ENCODE measurements at regions not wholly inside any gene's neighbourhood (a gene's known extent, or its start where the extent isn't known, plus 50 kb on each side); places are given as distances from the start of the nearest gene placed in this dataset.
A peak's percentile ranks its signal among the peaks of the same experiment; 100 is the strongest.

- no peak for TF ChIP-seq POLR2A (IDR thresholded peaks at IDR 0.05; ENCODE audit: low read depth, low read length)
- no peak for TF ChIP-seq TAF1 (IDR thresholded peaks at IDR 0.05; ENCODE audit: low read depth, low read length)
- no peak for TF ChIP-seq POLR2AphosphoS5 (IDR thresholded peaks at IDR 0.05; ENCODE audit: low read depth, low read length)
- TF ChIP-seq POU2F2 (IDR thresholded peaks at IDR 0.05; ENCODE audit: low read depth, low read length) = no peak
- TF ChIP-seq PAX5 (IDR thresholded peaks at IDR 0.05; ENCODE audit: insufficient read depth, low read length, severe bottlenecking) = no peak
- TF ChIP-seq SPI1 (IDR thresholded peaks at IDR 0.05; ENCODE audit: low read depth, low read length) = no peak
- FAIRE-seq = no peak
- no peak for DNase-seq (ENCODE audit: insufficient read length, low spot score)
These were observed 90.3 kb upstream of the ZNF438 start for GRCh38 chr10:31121757-31122577.

GRCh38 chr10:31123946-31124345, 92.3 kb upstream of the ZNF438 start:
- no peak for FAIRE-seq
- DNase-seq (ENCODE audit: insufficient read length, low spot score) = no peak

GRCh38 chr10:31124852-31125251, 93.2 kb upstream of the ZNF438 start:
- DNase-seq (ENCODE audit: insufficient read length, low spot score) (no peak), FAIRE-seq (no peak)
- no peak for TF ChIP-seq POU2F2 (IDR thresholded peaks at IDR 0.05; ENCODE audit: low read depth, low read length)
- no peak for TF ChIP-seq PAX5 (IDR thresholded peaks at IDR 0.05; ENCODE audit: insufficient read depth, low read length, severe bottlenecking)
- TF ChIP-seq SPI1 (IDR thresholded peaks at IDR 0.05; ENCODE audit: low read depth, low read length) = no peak
- TF ChIP-seq POLR2AphosphoS5 (IDR thresholded peaks at IDR 0.05; ENCODE audit: low read depth, low read length) = no peak
- TF ChIP-seq POLR2A (IDR thresholded peaks at IDR 0.05; ENCODE audit: low read depth, low read length) = no peak

More at GRCh38 chr10:31123946-31124345, 92.3 kb upstream of the ZNF438 start:
- TF ChIP-seq POLR2A (IDR thresholded peaks at IDR 0.05; ENCODE audit: low read depth, low read length) = no peak

- FAIRE-seq = no peak
- DNase-seq (ENCODE audit: insufficient read length, low spot score) = no peak
- TF ChIP-seq TAF1 (IDR thresholded peaks at IDR 0.05; ENCODE audit: low read depth, low read length) (no peak), POLR2AphosphoS5 (IDR thresholded peaks at IDR 0.05; ENCODE audit: low read depth, low read length) (no peak), SPI1 (IDR thresholded peaks at IDR 0.05; ENCODE audit: low read depth, low read length) (no peak), PAX5 (IDR thresholded peaks at IDR 0.05; ENCODE audit: insufficient read depth, low read length, severe bottlenecking) (no peak), POLR2A (IDR thresholded peaks at IDR 0.05; ENCODE audit: low read depth, low read length) (no peak), POU2F2 (IDR thresholded peaks at IDR 0.05; ENCODE audit: low read depth, low read length) (no peak)
These were observed 94.1 kb upstream of the ZNF438 start for GRCh38 chr10:31125789-31126188.

- TF ChIP-seq SPI1 (IDR thresholded peaks at IDR 0.05; ENCODE audit: low read depth, low read length) = no peak
- no peak for TF ChIP-seq POLR2AphosphoS5 (IDR thresholded peaks at IDR 0.05; ENCODE audit: low read depth, low read length)
- TF ChIP-seq POLR2A (IDR thresholded peaks at IDR 0.05; ENCODE audit: low read depth, low read length) = no peak
- no peak for TF ChIP-seq TAF1 (IDR thresholded peaks at IDR 0.05; ENCODE audit: low read depth, low read length)
- no peak for DNase-seq (ENCODE audit: insufficient read length, low spot score)
- FAIRE-seq = peak; percentile 28
These were observed 94.9 kb upstream of the ZNF438 start for GRCh38 chr10:31126593-31126992.

GRCh38 chr10:31128536-31128935, 96.9 kb upstream of the ZNF438 start:
- DNase-seq (ENCODE audit: insufficient read length, low spot score) (no peak), FAIRE-seq (no peak)
- TF ChIP-seq POU2F2 (IDR thresholded peaks at IDR 0.05; ENCODE audit: low read depth, low read length) = no peak
- TF ChIP-seq PAX5 (IDR thresholded peaks at IDR 0.05; ENCODE audit: insufficient read depth, low read length, severe bottlenecking) = no peak
- no peak for TF ChIP-seq TAF1 (IDR thresholded peaks at IDR 0.05; ENCODE audit: low read depth, low read length)
- TF ChIP-seq POLR2AphosphoS5 (IDR thresholded peaks at IDR 0.05; ENCODE audit: low read depth, low read length) = no peak
- TF ChIP-seq SPI1 (IDR thresholded peaks at IDR 0.05; ENCODE audit: low read depth, low read length) = no peak
- TF ChIP-seq POLR2A (IDR thresholded peaks at IDR 0.05; ENCODE audit: low read depth, low read length) = no peak

DNA sequence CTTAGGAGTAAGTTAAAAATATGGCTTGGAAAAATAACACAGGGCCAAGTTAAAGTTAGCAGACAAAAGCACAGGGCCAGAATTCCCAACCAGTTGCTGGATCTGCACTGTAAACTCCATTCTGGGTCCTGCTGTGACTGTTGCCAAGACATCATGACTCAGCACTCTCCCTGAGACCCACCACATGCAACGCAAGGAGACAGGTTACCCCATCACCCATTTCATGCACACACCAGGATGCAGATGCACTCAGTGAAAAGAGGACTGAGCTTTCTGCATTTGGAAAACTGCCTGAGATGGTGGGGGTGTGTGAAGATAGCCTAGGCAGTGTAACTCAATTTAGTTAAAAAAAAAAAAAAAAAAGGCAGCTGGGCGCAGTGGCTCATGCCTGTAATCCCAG, 97.6 kb upstream of the ZNF438 start:
- FAIRE-seq = no peak
- TF ChIP-seq PAX5 (IDR thresholded peaks at IDR 0.05; ENCODE audit: insufficient read depth, low read length, severe bottlenecking) = no peak
- TF ChIP-seq POLR2AphosphoS5 (IDR thresholded peaks at IDR 0.05; ENCODE audit: low read depth, low read length) = no peak
- TF ChIP-seq TAF1 (IDR thresholded peaks at IDR 0.05; ENCODE audit: low read depth, low read length) = no peak
- TF ChIP-seq POU2F2 (IDR thresholded peaks at IDR 0.05; ENCODE audit: low read depth, low read length) = no peak
- no peak for TF ChIP-seq POLR2A (IDR thresholded peaks at IDR 0.05; ENCODE audit: low read depth, low read length)
- no peak for TF ChIP-seq SPI1 (IDR thresholded peaks at IDR 0.05; ENCODE audit: low read depth, low read length)
- DNase-seq (ENCODE audit: insufficient read length, low spot score) = no peak

- FAIRE-seq (no peak), DNase-seq (ENCODE audit: insufficient read length, low spot score) (no peak)
- TF ChIP-seq POU2F2 (IDR thresholded peaks at IDR 0.05; ENCODE audit: low read depth, low read length) = no peak
These were observed 98.3 kb upstream of the ZNF438 start for GRCh38 chr10:31129880-31130405.

DNA sequence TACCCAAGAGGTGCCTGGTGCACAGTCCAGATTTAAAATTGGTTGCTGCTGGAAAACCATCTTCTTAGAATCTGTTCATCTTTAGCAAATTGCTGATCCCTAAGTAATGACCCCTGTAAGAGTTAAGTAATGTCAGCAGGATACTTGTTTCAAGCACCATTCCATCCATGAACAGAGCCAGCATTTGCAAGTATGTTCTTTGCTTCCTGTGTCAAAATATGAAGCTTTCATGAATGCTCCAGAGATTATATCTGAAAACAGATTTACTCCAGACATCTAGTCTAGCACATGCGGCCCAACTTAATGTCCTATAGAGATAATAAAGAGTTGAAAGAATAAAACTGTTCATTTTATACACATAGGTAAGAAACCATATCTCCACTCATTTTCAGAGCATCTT, 98.7 kb upstream of the ZNF438 start:
- DNase-seq (ENCODE audit: insufficient read length, low spot score) (no peak), FAIRE-seq (no peak)
- TF ChIP-seq PAX5 (IDR thresholded peaks at IDR 0.05; ENCODE audit: insufficient read depth, low read length, severe bottlenecking) (no peak), SPI1 (IDR thresholded peaks at IDR 0.05; ENCODE audit: low read depth, low read length) (no peak), POLR2A (IDR thresholded peaks at IDR 0.05; ENCODE audit: low read depth, low read length) (no peak), POLR2AphosphoS5 (IDR thresholded peaks at IDR 0.05; ENCODE audit: low read depth, low read length) (no peak)

DNA sequence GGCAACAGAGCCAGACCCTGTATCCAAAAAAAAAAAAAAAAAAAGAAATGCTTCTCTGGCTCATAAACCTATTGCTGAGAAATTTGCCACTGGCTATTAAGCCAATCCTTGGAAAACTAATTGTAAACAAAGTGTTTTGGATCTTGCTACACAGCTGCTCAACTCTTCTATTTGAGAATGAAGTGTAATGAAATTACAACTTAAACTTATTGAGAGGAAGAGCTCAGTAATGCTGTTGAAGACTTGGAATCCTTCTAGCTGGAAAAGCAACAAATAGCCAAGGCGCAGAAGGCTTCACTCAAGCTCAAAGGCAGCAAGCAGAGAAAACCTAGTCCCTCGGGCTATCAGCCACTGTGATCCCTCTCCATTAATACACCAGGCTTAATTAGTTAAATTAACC, 99.6 kb upstream of the ZNF438 start:
- TF ChIP-seq PAX5 (IDR thresholded peaks at IDR 0.05; ENCODE audit: insufficient read depth, low read length, severe bottlenecking) (no peak), POLR2AphosphoS5 (IDR thresholded peaks at IDR 0.05; ENCODE audit: low read depth, low read length) (no peak), POLR2A (IDR thresholded peaks at IDR 0.05; ENCODE audit: low read depth, low read length) (no peak), TAF1 (IDR thresholded peaks at IDR 0.05; ENCODE audit: low read depth, low read length) (no peak), POU2F2 (IDR thresholded peaks at IDR 0.05; ENCODE audit: low read depth, low read length) (no peak), SPI1 (IDR thresholded peaks at IDR 0.05; ENCODE audit: low read depth, low read length) (no peak)
- no peak for FAIRE-seq
- no peak for DNase-seq (ENCODE audit: insufficient read length, low spot score)
